Astrocyte (in vitro differentiated cells and primary cell): ENCODE measurements at regions not wholly inside any gene's neighbourhood (a gene's known extent, or its start where the extent isn't known, plus 50 kb on each side); places are given as distances from the start of the nearest gene placed in this dataset.

Experiments used
- EZH2 ChIP-seq: IDR thresholded peaks from 2 replicates; pipeline ENCODE4 v1.6.1; 2012; ENCODE audit warnings: mild to moderate bottlenecking, low read length, inconsistent platforms; ENCODE audit not compliant: insufficient read depth
- TF ChIP-seq, protein P1 (sequence below): IDR thresholded peaks from 2 replicates; pipeline ENCODE4 v1.5.1; 2011; ENCODE audit warnings: low read depth, mild to moderate bottlenecking, inconsistent platforms, low read length, moderate library complexity; ENCODE audit not compliant: insufficient read depth

DNA sequence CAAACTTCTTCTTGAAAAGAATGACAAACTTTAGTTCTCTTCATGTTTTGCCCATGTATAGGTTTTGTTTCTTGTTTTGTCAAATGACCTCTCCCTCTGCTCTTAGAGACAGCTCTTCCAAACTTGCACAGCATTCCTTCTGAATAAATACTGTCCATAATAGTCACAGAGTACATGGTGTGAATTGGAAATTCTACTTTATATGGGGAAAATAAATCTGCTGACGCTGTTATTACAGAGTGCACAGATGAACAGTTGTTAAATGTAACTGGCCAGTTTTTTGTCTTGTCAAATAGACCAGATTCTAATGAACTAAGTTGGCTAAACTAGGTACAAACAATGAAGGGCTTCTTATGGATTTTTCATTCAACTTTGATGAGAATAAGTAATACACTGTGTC, 115.8 kb upstream of the DTNA start:
- TF ChIP-seq, protein P1, sequence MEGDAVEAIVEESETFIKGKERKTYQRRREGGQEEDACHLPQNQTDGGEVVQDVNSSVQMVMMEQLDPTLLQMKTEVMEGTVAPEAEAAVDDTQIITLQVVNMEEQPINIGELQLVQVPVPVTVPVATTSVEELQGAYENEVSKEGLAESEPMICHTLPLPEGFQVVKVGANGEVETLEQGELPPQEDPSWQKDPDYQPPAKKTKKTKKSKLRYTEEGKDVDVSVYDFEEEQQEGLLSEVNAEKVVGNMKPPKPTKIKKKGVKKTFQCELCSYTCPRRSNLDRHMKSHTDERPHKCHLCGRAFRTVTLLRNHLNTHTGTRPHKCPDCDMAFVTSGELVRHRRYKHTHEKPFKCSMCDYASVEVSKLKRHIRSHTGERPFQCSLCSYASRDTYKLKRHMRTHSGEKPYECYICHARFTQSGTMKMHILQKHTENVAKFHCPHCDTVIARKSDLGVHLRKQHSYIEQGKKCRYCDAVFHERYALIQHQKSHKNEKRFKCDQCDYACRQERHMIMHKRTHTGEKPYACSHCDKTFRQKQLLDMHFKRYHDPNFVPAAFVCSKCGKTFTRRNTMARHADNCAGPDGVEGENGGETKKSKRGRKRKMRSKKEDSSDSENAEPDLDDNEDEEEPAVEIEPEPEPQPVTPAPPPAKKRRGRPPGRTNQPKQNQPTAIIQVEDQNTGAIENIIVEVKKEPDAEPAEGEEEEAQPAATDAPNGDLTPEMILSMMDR = no peak
- no peak for TF ChIP-seq EZH2
